ENCODE measurements at regions not wholly inside any gene's neighbourhood (a gene's known extent, or its start where the extent isn't known, plus 50 kb on each side); places are given as distances from the start of the nearest gene placed in this dataset.

DNA sequence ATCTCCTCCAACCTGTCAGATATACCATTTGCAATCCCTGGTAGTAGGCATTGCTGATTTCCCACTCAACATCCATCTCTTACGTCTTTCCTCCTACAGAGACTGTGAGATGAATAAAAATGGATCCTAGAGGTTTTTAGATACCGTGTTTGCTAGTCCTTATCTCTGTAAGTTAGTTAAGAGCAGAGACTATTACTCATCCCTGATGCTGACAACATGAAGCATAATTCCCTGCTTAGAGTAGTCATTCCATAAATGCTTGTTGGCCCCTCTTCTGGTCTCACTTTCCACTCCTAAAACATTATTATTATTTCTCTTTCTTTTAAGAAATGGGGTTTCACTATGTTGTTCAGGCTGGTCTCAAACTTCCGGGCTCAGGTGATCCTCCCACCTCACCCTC lies 136.2 kb downstream of the RTP4 start:
- TF ChIP-seq POLR2A (IDR thresholded peaks at IDR 0.05; ENCODE audit: low read length) (no peak), GATA1 (IDR thresholded peaks at IDR 0.05; ENCODE audit: low read depth, low read length) (no peak)

All from erythroblast (primary cell).